ENCODE measurements at regions not wholly inside any gene's neighbourhood (a gene's known extent, or its start where the extent isn't known, plus 50 kb on each side); places are given as distances from the start of the nearest gene placed in this dataset.
A peak's percentile ranks its signal among the peaks of the same experiment; 100 is the strongest.

DNA sequence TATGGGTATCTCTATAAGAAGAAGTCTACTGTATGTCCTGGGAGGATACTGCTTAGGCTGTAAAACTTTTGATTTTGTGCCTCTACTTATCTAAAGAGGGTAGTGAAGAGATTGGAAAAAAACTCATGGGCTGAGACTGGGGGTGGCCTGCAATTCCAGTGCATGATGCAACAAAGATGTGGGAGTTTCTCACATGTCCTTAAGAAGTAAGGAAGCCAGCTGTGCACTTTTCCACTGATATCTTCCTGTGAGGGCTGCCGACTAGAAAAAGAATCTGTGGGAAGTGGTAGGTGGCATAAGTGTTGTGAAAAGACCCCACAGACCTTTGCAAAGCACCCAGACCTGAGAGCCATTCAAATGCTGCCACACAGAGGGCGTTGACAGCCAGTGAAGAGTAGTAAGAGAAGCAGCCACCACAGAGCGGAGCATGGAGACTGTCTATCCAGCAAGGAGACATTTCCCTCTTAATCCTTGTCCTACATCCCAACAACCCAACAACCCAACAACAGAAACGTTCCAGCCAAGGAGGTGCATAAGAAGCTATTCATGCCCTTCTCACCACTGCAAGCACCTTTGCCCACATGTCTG, 65.1 kb downstream of the PFDN4 start:
- DNase-seq = no peak

DNA sequence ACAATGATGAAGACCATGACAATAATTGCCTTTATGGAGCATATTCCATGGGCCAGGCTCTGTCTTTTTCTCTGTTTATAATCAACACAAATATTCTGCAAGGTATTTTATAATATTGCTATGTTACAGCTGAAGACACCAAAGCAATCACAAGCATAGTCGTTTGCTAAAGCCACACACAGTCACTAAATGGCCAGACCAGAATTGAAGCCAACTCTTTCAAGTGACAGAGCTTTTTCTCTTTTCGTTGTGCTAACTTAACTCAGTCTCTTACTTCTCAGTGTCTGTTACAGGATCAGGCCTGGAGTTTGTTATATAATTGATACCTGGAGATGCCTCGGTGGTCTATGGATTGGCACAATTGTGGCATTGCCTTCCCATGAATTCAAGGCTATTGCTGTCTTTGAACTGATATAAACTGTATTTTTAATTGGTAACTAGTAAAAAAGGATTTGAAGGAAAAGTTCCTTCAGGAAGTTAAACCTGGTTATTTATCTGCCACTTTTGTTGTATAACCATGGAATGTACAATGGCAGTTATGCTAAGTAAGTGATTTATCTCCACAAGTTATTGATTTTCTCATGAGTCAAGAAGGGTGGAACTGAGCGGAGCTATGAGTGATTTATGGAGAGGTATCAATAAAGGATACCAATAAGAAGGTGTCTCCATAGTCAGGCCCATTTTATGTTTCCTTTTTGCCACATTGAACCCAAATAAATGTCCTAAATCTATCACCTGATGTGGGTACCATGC, 67.6 kb downstream of the PFDN4 start:
- DNase-seq = no peak

DNA sequence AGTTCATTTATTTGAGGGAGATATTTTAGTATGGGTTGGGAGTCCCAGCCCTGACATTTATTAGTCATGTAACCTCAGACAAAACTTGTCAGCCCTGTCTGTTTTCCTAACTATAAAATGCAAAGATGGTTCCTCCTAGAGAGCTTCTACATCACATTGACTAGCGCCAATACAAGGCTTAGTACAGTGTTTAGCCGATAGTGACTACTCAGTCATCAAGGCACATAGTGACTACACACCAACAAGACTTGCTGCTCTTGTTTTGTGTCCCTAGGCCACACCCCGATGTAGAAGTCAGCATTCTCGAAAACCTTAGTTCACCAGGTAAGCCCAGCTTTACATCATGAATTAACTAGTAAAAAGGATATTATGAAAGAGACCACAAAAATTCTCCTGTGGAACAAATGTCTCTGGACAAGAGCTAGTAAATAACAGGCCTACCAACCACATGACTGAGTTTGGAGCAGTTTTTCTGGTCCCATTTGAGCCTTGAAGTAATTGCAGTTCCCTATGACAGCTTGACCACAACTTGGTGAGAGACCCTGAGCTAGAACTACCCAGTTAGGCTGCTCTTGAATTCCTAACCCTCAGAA, 68.8 kb downstream of the PFDN4 start:
- no peak for DNase-seq

DNA sequence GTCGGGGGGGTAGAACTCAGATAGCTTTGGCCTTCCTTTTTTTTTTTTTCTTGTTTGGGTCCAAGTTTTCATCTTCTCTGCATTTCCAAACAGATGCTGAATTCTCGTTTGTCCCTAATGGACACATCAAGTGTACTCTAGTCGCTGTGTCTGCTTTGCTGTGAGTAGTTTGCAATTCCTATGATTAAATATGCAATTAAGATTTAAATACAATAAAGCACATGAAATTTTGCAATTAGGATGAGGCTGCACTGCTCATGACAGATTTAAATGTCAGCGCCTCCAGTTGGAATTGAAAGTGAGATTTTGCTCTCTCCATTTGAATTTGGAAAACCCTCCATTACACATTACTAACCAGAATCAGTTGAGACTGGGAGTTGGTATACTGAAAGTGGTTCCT, 70.4 kb downstream of the PFDN4 start:
- no peak for DNase-seq

DNA sequence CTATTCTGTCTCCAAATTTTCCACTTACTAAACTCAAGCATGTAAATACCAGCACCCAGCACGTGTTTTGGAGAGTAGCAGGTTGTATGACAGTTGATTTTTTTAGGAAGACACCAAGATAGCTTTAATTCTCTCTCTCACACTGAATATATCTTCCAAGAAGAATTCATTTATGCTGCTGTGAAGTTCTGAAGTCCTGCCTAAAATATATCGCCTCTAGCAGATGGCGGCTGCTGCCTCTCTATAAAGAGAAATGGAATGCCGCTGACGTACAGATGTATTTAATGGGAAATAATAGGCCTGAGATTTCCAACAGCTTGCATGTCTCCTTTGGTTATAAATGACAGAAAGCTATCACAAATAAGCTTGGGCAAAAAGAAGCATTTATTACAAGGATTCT, 74.7 kb downstream of the PFDN4 start:
- no peak for DNase-seq

DNA sequence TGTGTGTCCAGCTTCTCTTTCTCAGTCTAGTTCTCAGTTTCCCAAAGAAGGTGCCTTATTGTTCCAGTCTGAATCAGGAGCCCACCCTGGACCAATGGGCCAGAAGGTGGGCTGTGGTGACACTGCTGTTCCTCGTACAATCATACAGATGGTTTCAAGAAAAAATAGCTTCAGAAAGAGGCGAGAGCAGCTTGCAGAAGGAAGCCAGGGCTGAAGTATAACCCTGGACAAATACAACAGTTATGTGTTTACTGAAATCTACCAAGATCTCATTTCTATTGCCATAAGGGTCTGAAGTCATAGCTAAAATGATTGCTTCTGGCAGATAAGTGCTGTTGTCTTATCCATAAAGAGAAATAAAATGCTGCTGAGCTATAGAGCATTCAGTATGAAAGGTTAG, 75.4 kb downstream of the PFDN4 start:
- DNase-seq = no peak

DNA sequence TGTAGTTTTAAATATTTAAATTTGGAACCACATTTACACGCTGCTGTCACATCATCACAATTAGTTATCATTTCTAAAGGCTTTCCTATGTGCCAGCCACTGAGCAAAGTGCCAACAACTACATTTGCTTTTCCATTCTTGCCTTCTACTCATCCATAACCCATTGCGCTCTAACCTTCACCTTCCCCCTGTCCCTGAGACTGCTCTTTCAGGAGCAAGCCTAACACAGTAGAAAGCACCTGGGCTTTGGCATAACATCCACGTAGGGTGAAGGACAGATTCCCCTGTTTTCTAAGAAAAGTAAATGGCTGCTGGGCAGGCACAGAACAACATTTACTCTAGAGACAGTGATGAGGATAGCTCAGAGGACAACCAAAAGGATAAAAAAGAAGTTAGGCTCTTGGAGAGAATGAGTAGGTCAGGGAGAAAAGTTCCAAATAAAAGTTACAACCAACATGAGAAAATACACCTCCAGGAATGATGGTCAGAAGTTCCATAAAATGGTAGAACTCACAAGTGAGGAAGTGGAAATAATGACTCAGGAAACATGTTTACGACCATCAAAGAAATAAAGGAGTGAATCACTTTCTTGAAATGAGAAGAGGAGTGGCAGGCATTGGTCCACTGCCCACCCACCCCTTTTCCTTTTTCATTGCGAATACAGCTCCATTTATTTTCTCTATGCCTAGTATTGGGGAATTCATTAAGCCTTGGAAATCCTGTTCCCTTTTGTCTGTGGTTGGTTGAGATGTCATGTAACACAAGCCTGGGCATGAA, 77.2 kb downstream of the PFDN4 start:
- DNase-seq = no peak

DNA sequence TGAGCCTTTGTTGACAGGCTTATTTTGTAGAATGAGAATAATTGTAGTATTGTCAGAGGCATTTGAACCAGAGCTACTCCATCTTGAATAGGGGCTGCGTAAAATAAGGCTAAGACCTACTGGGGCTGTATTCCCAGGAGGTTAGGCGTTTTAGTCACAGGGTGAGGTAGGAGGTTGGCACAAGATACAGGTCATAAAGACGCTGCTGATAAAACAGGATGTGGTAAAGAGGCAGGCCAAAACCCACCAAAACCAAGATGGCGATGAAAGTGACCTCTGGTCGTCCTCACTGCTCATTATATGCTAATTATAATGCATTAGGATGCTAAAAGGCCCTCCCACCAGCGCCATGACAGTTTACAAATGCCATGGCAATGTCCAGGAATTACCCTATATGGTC, 82.7 kb downstream of the PFDN4 start:
- no peak for DNase-seq

DNA sequence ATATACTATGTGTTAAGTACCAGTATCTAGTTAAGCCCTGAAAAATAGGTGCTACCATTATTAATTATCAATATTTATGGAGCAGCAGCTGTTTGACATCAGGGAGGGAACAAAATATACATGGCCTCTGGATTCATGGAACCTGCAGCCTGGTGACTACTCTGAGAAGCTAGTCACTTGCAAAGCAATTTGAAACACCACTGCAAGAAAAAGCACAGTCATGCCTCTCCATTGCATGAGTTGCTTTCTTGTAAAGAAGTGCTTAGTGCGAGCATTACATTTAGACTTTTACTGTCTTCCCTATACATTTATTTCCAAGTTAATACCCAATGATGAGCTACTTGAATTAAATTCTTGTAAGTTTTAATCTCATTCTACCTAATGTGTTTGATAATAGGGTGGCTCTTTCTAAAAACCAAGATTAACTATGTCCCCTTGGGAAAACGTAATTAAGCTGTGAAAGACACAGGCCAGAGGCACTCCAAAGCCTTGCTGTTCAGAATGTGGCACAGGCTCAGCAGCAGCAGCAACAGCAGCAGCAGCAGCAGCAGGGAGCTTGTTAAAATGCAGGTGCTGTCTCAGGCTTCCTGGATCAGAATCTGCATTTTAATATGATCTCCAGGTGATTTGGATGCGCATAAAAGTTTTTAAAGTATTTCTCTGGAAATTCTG, 83.6 kb downstream of the PFDN4 start:
- DNase-seq = no peak

DNA sequence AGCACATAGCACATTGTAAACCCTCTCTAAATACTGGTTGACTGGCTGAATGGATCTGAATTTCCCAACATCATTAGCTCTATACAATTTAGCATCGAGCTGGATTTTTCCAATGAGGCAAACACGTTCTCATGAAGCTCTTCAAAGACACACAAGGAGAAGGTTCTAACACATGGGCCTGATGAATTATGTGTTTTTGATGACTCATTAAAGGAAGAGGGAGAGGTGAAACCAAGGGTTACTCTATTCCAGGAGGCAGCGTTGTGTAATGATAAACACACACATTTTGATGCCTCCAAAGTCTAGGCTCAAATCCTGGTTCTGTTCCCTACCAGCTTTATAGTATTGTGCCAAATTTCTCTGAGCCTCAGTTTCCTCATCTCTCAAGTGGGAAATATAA, 84.3 kb downstream of the PFDN4 start:
- no peak for DNase-seq

DNA sequence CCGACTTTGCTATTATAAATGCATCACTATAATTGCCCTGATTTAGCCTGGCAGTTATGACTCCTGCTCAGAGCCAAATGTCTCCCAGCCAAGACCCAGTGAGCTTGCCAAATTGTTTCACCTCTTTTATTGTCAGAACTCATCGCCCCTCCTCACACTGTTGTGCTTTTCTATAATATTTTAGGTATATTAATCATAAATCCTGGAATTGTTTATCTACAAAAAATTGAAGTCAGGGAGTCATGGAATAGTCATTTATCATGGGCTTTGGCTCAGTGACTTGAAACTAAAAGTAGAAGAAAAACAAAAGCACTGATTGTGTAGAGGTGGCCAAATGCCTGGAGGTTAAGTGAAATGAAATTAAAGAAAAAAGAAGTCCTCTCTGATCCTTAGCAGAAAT, 85.6 kb downstream of the PFDN4 start:
- peak; percentile 30 for DNase-seq

DNA sequence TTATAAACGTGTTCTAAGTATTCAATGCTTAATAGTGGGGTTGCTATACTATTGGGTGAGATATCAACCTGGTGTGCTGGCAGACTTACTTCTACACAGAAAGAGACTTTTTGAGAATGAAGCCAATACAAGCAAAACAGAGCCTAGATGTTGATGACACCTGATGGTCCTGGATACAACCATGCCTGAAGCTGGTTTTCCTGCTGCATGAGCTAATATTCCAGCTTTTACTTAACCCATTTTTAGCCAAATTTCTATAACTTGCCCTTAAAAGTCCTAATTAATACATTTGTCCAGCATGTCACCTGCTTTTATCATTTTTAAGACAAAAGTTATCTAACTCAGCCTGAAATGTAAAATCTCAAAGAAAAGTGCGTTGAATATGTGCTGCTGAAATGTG, 86.2 kb downstream of the PFDN4 start:
- no peak for DNase-seq

DNA sequence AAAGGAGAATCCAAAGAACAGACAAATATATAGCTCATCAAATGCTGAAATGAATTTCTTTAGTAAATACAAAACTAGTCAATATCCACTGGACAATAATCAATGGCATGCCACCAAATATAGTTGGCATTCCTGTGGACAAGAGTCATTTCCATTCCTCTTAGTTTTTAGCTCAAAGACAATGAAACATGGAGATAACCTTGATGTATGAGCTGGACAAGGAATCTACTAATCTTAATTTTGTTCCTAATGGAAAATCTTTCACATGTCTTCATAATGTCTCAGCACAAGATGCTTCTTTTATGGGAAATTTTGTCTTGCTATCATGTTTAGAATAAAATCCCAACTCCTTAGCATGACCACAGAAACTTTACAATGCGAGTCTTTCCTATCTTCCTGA, 87.8 kb downstream of the PFDN4 start:
- DNase-seq = no peak

DNA sequence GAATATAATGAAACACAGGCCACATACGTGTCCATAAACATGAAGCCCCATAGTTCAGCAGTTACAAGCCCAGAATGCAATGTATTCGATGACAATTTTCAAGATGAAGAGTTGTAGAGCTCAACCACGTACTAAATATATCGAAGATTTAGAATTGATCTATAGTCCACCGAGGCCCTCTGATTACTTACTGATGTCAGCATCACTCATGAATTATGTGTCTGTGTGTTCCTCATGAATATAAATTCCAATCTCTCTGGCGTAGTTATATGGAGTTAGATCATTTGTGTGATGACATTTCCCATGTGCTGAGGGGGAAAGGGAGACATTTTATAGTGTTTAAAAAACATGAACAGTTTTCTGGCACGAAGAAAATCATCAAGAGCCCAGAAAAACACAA, 97.5 kb downstream of the PFDN4 start:
- no peak for DNase-seq

DNA sequence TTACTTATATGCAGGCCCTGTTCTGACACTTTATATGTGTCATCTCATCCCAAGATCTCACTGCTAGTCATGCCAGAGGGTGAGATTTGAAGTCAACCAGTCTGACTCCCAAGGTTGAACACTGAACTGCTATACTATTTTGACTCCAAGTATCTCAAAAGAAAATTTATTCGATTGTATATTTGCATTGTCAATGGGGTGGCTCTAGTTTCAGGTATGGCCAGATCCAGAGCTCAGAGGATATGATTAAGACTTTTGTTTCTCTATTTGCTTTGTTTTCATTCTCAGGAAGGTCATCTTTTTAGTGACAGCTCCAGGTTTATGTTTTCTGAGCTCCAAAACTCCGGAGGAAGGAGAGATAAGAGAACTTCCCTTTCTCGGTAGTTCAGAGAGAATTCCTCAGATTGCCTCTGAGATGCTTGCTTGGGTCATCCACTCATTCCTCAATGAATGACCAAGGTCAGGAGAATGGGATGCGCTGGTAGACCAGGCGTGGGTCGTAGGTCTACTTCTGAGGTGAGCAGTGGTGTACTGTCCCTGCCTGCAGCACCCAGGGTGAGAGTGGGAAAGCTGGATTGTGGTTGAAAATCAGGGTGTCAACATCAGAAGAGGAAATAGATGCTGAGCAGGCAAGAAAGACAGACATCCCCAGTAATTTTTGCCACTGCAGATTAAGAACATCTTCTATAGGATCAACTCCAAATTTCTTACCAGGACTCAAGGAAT, 99.3 kb downstream of the PFDN4 start:
- DNase-seq = no peak

DNA sequence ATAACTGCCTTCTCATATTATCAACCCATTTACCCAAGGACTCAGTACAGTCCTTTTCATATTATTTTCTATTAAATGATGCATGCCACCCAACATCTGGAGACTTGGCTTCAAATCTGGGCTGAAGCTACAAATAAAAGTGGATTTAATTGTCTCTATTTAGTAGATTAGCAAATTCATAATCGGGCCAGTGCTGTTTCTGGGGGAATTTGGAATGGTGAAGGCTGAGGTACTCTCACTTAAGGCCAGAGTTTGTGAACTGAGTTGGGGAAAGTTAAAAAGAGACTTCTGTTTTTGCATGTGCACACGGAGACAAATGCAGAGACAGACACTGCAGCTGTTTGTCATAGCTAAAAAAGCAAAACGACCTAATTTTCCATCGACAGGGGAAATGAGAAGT, 100.9 kb downstream of the PFDN4 start:
- no peak for DNase-seq

DNA sequence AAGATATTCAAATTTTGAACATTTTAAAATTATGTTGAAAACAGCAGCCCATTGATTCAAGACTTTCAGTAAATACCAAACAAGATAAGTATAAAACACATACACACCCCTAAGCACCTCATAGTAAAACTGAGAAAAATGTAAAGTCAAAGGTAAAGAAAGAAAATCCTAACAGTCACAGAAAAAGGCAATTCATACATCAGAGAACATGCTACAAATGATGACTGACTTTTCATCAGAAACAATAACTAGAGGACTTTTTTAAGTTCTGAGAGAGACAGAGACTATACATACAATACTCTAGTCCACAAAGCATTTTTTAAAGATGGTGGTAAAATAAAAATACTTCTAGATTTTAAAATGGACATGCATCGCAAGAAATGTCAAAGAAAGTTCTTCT, 111.0 kb downstream of the PFDN4 start:
- DNase-seq = no peak

DNA sequence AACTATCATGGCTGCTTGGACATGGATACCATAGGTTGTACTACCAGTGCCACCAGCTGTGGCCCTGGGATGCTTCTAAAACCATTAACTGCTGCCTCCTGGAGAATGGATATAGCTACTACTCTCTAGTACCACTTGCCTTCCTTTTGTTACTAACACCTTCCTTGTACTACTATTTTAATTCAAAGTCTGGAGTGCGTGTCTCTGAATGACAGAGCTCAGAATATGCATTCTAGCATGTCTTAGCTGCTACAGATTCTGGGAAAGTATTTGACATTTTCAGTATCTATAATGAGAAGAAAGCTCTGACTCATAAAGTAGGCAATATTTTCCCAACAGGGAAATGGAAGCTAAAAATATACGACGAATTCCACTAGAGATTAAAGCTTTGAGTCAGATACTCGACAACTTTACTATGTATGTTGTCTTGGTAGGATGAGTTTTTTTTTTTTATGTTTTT, 112.3 kb downstream of the PFDN4 start:
- DNase-seq = no peak

DNA sequence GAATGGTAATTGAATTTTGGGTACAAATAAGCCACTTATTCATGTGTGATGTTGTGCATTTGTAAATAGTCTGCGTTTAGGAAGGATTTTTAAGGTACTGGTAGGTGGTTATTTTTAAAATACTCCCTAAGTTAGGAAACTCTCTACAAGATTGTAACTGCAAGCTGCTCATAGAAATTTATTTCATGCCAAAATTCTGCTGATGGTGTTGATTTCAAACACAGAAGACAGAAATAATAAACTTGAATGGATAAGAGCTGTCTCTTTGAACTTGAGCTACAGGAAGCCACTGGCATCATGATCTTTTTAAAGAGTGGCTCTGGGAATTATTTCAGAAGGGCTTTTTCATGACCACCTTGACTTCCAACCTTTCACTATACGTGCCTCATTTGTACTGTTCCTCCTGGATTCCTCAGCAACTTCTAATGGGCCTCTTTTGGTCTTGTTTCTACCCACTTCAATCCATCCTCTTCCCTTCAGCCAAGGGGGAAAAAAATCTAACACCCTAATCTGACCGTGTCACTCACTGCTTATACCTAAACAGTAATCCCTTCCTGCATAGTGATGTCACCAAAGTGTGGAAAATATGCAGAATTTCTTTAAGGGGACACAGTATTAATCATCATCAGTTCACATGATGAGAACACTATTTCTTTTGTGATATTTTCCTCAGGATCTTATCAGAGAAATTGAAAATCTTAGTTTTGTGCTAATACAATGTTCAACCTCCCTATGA, 113.6 kb downstream of the PFDN4 start:
- DNase-seq = no peak

DNA sequence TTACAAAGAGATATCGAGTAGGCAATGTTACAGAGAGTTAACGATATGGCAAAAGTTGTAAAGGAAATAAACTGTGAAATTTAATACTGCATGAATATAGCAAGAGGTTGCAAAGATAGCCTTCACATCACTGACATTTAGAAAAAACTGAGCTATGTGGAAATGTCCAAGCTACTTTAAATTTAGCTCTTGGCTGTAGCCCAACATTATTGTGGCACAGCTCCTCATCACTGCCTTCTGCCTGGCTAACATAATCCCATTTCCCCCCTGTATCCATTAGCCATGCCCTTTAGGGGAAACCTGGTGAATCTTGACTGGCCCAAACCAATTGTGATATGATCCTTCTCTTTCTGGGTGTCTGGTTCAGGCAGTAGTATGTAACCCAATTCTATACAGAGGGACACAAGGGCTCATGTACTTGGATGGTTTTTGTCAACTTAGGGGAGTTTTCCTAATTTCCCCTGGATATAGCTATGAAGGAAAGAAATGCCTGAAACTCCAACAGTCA, 115.4 kb downstream of the PFDN4 start:
- no peak for DNase-seq

DNA sequence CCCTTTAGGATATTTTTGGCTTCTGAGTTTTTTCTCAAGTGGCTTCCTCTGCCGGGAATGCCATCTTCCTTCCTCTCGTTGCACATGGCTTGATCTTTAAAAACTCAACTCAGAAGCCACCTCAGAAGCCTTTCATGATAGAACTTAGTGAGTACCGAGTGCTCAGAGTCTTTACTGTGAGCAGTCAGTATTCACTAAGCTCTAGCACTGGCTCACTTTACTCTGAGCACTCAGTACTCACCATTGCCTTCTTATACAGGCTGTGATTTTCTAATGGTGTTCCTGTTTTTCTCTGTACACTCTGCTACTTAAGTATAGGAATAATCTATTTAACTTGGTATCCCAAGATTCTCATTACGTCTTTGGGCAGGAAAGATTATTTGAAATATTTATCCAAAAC, 116.2 kb downstream of the PFDN4 start:
- no peak for DNase-seq
